PC-3 (cell line): ENCODE measurements at regions not wholly inside any gene's neighbourhood (a gene's known extent, or its start where the extent isn't known, plus 50 kb on each side); places are given as distances from the start of the nearest gene placed in this dataset.

Experiments used
- EZH2 ChIP-seq: fragments of 300-600 bp; sonication (generic); IDR thresholded peaks from one replicate; pipeline ENCODE4 v1.6.1; 2017; ENCODE audit warnings: antibody characterized with exemption, mild to moderate bottlenecking, low read length; ENCODE audit not compliant: unreplicated experiment
- EZH2phosphoT487 ChIP-seq: fragments of 300-600 bp; sonication (generic); IDR thresholded peaks from 2 replicates; pipeline ENCODE4 v1.6.1; 2018; ENCODE audit warnings: mild to moderate bottlenecking, antibody characterized with exemption, low read length, borderline replicate concordance
- TF ChIP-seq, protein P1 (sequence below): fragments of 300-600 bp; sonication (generic); conservative IDR thresholded peaks from 2 replicates; pipeline ENCODE4 v1.5.1; 2017; ENCODE audit warnings: antibody characterized with exemption, low read depth, mild to moderate bottlenecking, low read length

DNA sequence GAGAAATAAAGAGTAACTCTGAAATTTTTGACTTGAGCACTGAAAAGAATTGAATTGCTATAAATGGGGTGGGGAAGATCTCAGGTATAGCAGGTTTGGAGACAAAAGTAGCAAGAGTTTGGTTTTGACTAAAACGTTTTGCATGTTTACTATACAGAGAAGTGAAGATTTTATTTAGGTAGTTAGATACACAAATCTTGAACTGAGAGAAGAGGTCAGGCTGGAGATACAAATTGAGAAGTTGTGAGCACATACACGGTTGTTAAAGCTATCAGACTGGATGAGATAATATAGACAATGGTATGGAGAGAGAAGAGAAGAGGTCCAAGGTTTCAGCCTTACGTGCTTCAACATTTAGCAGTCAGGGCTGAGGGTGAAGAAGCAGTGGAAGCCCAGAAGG lies 420.9 kb downstream of the FOXO1 start:
- TF ChIP-seq, protein P1, sequence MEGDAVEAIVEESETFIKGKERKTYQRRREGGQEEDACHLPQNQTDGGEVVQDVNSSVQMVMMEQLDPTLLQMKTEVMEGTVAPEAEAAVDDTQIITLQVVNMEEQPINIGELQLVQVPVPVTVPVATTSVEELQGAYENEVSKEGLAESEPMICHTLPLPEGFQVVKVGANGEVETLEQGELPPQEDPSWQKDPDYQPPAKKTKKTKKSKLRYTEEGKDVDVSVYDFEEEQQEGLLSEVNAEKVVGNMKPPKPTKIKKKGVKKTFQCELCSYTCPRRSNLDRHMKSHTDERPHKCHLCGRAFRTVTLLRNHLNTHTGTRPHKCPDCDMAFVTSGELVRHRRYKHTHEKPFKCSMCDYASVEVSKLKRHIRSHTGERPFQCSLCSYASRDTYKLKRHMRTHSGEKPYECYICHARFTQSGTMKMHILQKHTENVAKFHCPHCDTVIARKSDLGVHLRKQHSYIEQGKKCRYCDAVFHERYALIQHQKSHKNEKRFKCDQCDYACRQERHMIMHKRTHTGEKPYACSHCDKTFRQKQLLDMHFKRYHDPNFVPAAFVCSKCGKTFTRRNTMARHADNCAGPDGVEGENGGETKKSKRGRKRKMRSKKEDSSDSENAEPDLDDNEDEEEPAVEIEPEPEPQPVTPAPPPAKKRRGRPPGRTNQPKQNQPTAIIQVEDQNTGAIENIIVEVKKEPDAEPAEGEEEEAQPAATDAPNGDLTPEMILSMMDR = no peak
- TF ChIP-seq EZH2 (no peak), EZH2phosphoT487 (no peak)
